DOHH2 (cell line): ENCODE measurements at regions not wholly inside any gene's neighbourhood (a gene's known extent, or its start where the extent isn't known, plus 50 kb on each side); places are given as distances from the start of the nearest gene placed in this dataset.

ENCODE experiments used
- H3F3A ChIP-seq: fragments of 200-600 bp; sonication (generic), shearing (Covaris generic); 2 replicates; pipeline ENCODE4 v1.6.0; 2016; ENCODE audit warnings: antibody characterized with exemption, mild to moderate bottlenecking; ENCODE audit not compliant: control insufficient read depth, insufficient read depth
- H3K27ac ChIP-seq: fragments of 200-600 bp; sonication (generic); 2 replicates; pipeline ENCODE4 v1.5.1; 2014; ENCODE audit warnings: low read depth, mild to moderate bottlenecking, low read length, moderate library complexity
- H3K27me3 ChIP-seq: fragments of 200-600 bp; sonication (generic); 2 replicates; pipeline ENCODE4 v1.6.1; 2014; ENCODE audit warnings: mild to moderate bottlenecking, low read length, mixed read lengths; ENCODE audit not compliant: control insufficient read depth
- H3K36me3 ChIP-seq: fragments of 200-600 bp; sonication (generic); 2 replicates; pipeline ENCODE4 v1.6.1; 2014; ENCODE audit warnings: mild to moderate bottlenecking, low read length, moderate library complexity, mixed read lengths; ENCODE audit not compliant: control insufficient read depth
- H3K4me1 ChIP-seq: fragments of 200-600 bp; sonication (generic); 2 replicates; pipeline ENCODE4 v1.6.1; 2014; ENCODE audit warnings: mild to moderate bottlenecking, low read length, mixed read lengths; ENCODE audit not compliant: control insufficient read depth
- H3K4me2 ChIP-seq: fragments of 200-600 bp; sonication (generic); 2 replicates; pipeline ENCODE4 v1.6.0; 2014; ENCODE audit warnings: mild to moderate bottlenecking, low read length, moderate library complexity
- H3K4me3 ChIP-seq: fragments of 200-600 bp; sonication (generic); 2 replicates; pipeline ENCODE4 v1.5.1; 2014; ENCODE audit warnings: mild to moderate bottlenecking, low read length, mixed read lengths
- H3K79me2 ChIP-seq: fragments of 200-600 bp; sonication (generic); 2 replicates; pipeline ENCODE4 v1.6.1; 2014; ENCODE audit warnings: mild to moderate bottlenecking, low read length, mixed read lengths; ENCODE audit not compliant: control insufficient read depth
- H3K9me2 ChIP-seq: fragments of 200-600 bp; sonication (generic); replicated peaks from 2 replicates; pipeline ENCODE4 v1.6.1; 2014; ENCODE audit warnings: mild to moderate bottlenecking, low read length, mixed read lengths; ENCODE audit not compliant: control insufficient read depth
- H3K9me3 ChIP-seq: fragments of 200-600 bp; sonication (generic); 2 replicates; pipeline ENCODE4 v1.6.1; 2014; ENCODE audit warnings: antibody characterized with exemption, low read length, mixed read lengths; ENCODE audit not compliant: control insufficient read depth, insufficient read depth
- H4K20me1 ChIP-seq: fragments of 200-600 bp; sonication (generic); 2 replicates; pipeline ENCODE4 v1.6.0; 2014; ENCODE audit warnings: low read depth, mild to moderate bottlenecking, antibody characterized with exemption, low read length, moderate library complexity; ENCODE audit not compliant: control insufficient read depth, insufficient read depth
- EZH2phosphoT487 ChIP-seq: fragments of 200-600 bp; sonication (generic); IDR thresholded peaks from 2 replicates; pipeline ENCODE4 v1.6.1; 2017; ENCODE audit warnings: borderline replicate concordance, mild to moderate bottlenecking, antibody characterized with exemption, low read length, moderate library complexity, mixed read lengths
- TF ChIP-seq, protein P1 (sequence below): fragments of 200-600 bp; sonication (generic); IDR thresholded peaks from one replicate; pipeline ENCODE4 v1.5.1; 2014; ENCODE audit warnings: antibody characterized with exemption, mild to moderate bottlenecking, low read depth, low read length; ENCODE audit not compliant: poor library complexity, severe bottlenecking

GRCh38 chr5:125778791-125779190 lies 644.4 kb upstream of the GRAMD2B start:
- no peaks in the 10 kb centered on the region for H3K27me3 ChIP-seq
- H3K27ac ChIP-seq: no peak overlapping the region
- TF ChIP-seq, protein P1, sequence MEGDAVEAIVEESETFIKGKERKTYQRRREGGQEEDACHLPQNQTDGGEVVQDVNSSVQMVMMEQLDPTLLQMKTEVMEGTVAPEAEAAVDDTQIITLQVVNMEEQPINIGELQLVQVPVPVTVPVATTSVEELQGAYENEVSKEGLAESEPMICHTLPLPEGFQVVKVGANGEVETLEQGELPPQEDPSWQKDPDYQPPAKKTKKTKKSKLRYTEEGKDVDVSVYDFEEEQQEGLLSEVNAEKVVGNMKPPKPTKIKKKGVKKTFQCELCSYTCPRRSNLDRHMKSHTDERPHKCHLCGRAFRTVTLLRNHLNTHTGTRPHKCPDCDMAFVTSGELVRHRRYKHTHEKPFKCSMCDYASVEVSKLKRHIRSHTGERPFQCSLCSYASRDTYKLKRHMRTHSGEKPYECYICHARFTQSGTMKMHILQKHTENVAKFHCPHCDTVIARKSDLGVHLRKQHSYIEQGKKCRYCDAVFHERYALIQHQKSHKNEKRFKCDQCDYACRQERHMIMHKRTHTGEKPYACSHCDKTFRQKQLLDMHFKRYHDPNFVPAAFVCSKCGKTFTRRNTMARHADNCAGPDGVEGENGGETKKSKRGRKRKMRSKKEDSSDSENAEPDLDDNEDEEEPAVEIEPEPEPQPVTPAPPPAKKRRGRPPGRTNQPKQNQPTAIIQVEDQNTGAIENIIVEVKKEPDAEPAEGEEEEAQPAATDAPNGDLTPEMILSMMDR: no peak
- TF ChIP-seq EZH2phosphoT487: no peak
- no peak overlapping the region for H3K4me2 ChIP-seq
- no peaks in the 10 kb centered on the region for H4K20me1 ChIP-seq
- no peaks in the 10 kb centered on the region for H3K4me1 ChIP-seq
- no peaks in the 10 kb centered on the region for H3K9me3 ChIP-seq
- H3K4me3 ChIP-seq: no peak overlapping the region
- no peaks in the 10 kb centered on the region for H3K9me2 ChIP-seq
- no peaks in the 10 kb centered on the region for H3K79me2 ChIP-seq
- H3F3A ChIP-seq: no peaks in the 10 kb centered on the region
- no peaks in the 10 kb centered on the region for H3K36me3 ChIP-seq

DNA sequence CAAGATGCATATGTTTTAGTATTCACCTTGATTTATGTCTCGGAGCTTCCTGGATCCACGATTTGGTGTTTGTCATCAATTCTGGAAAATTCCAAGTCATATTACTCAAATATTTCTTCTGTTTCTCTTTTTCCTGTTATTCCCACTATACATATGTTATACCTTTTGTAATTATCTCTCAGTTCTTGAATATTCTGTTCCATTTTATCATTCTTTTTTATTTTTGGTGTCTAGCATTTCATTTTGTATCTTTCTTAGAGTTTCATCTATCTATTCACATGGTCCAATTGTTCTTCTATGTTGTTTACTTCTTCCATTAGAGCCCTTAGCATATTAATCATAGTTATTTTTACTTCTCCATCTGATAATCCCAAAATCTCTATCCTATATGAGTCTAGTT lies 637.8 kb upstream of the GRAMD2B start:
- TF ChIP-seq, protein P1: no peak
- TF ChIP-seq EZH2phosphoT487: no peak
- H3K4me1 ChIP-seq: no peaks in the 10 kb centered on the region
- no peaks in the 10 kb centered on the region for H3K9me3 ChIP-seq
- H3K9me2 ChIP-seq: no peaks in the 10 kb centered on the region
- no peaks in the 10 kb centered on the region for H3K27me3 ChIP-seq
- H3K27ac ChIP-seq: no peak overlapping the region
- H3K4me2 ChIP-seq: no peak overlapping the region
- no peaks in the 10 kb centered on the region for H4K20me1 ChIP-seq
- no peaks in the 10 kb centered on the region for H3K36me3 ChIP-seq
- H3K79me2 ChIP-seq: no peaks in the 10 kb centered on the region
- no peaks in the 10 kb centered on the region for H3F3A ChIP-seq
- no peak overlapping the region for H3K4me3 ChIP-seq

GRCh38 chr5:125786021-125786420 lies 637.2 kb upstream of the GRAMD2B start:
- no peaks in the 10 kb centered on the region for H3K79me2 ChIP-seq
- TF ChIP-seq, protein P1: no peak
- no peak for TF ChIP-seq EZH2phosphoT487
- no peak overlapping the region for H3K4me2 ChIP-seq
- no peaks in the 10 kb centered on the region for H3K36me3 ChIP-seq
- no peaks in the 10 kb centered on the region for H3F3A ChIP-seq
- H3K9me3 ChIP-seq: no peaks in the 10 kb centered on the region
- H3K27me3 ChIP-seq: no peaks in the 10 kb centered on the region
- no peaks in the 10 kb centered on the region for H4K20me1 ChIP-seq
- H3K4me1 ChIP-seq: no peaks in the 10 kb centered on the region
- H3K4me3 ChIP-seq: no peak overlapping the region
- H3K27ac ChIP-seq: no peak overlapping the region
- no peaks in the 10 kb centered on the region for H3K9me2 ChIP-seq

GRCh38 chr5:125793470-125793869 lies 629.7 kb upstream of the GRAMD2B start:
- TF ChIP-seq, protein P1: no peak
- TF ChIP-seq EZH2phosphoT487: no peak
- H3K4me1 ChIP-seq: no peaks in the 10 kb centered on the region
- no peaks in the 10 kb centered on the region for H3K9me3 ChIP-seq
- no peaks in the 10 kb centered on the region for H3F3A ChIP-seq
- no peak overlapping the region for H3K4me3 ChIP-seq
- H3K36me3 ChIP-seq: no peaks in the 10 kb centered on the region
- H3K27me3 ChIP-seq: no peaks in the 10 kb centered on the region
- H3K79me2 ChIP-seq: no peaks in the 10 kb centered on the region
- H4K20me1 ChIP-seq: no peaks in the 10 kb centered on the region
- no peaks in the 10 kb centered on the region for H3K9me2 ChIP-seq
- no peak overlapping the region for H3K4me2 ChIP-seq
- H3K27ac ChIP-seq: no peak overlapping the region
